Body of pancreas (tissue), 4 donors: ENCODE measurements at regions not wholly inside any gene's neighbourhood (a gene's known extent, or its start where the extent isn't known, plus 50 kb on each side); places are given as distances from the start of the nearest gene placed in this dataset.

Experiments
- ATAC-seq: fragments of 150-250 bp; one replicate; pipeline ENCODE4 v1.9.1; 2016
- DNase-seq, 4 donors: peaks; one replicate each; pipeline ENCODE4 v3.0.0-alpha.2; 2019
- H3K27ac ChIP-seq, 4 donors: fragments of 200-600 bp; sonication (generic); 1 replicate in 3 of 4; 2 replicates in 1 of 4; pipeline versions ENCODE4 v1.5.1 to v1.6.1; 2016 to 2019; ENCODE audit warnings: mild to moderate bottlenecking in 1 of 4, mixed read lengths in 1 of 4, moderate library complexity in 1 of 4
- H3K27me3 ChIP-seq, 2 donors: fragments of 200-600 bp; sonication (generic); one replicate each; pipeline ENCODE4 v1.6.0; 2016; ENCODE audit warnings: mild to moderate bottlenecking in 1 of 2
- H3K36me3 ChIP-seq, 2 donors: fragments of 200-600 bp; sonication (generic); replicated peaks in 1 of 2; 2 replicates each; pipeline ENCODE4 v1.5.1; 2016; ENCODE audit warnings: low read depth in 2 of 2; ENCODE audit not compliant: insufficient read depth in 1 of 2
- H3K4me1 ChIP-seq: fragments of 200-600 bp; sonication (generic); one replicate; pipeline ENCODE4 v1.6.0; 2016
- H3K4me3 ChIP-seq, 2 donors: fragments of 200-600 bp; sonication (generic); 1 replicate in 1 of 2; 2 replicates in 1 of 2; pipeline ENCODE4 v1.5.1; 2016 to 2019
- H3K9me3 ChIP-seq, 3 donors: fragments of 200-600 bp; sonication (generic); 1 replicate in 2 of 3; 2 replicates in 1 of 3; pipeline ENCODE4 v1.5.1; 2016
- POLR2A ChIP-seq, 3 donors: fragments of 450-650 bp; IDR thresholded peaks; one replicate each; pipeline ENCODE4 v1.6.1; 2016; ENCODE audit warnings: antibody characterized with exemption in 3 of 3, mild to moderate bottlenecking in 2 of 3
- WGBS, 2 donors: methylation state at CpG; one replicate each; pipeline ENCODE4 v1.1.5; 2017; 5-methylcytosine and 5-hydroxymethylcytosine counted together
- intact Hi-C: fragments of 100-400 bp; cut with DNase I; formaldehyde crosslinking; loops from one replicate; pipeline ENCODE4 v1.15.1; 2023
- TF ChIP-seq, protein P1 (sequence below), 7 experiments: fragments of 450-650 bp in 4 of 7; fragments of 200-600 bp in 3 of 7; sonication (generic) in 3 of 7; IDR thresholded peaks; one replicate each; pipeline ENCODE4 v1.5.1; 2016 to 2019; ENCODE audit warnings: antibody characterized with exemption in 7 of 7

DNA sequence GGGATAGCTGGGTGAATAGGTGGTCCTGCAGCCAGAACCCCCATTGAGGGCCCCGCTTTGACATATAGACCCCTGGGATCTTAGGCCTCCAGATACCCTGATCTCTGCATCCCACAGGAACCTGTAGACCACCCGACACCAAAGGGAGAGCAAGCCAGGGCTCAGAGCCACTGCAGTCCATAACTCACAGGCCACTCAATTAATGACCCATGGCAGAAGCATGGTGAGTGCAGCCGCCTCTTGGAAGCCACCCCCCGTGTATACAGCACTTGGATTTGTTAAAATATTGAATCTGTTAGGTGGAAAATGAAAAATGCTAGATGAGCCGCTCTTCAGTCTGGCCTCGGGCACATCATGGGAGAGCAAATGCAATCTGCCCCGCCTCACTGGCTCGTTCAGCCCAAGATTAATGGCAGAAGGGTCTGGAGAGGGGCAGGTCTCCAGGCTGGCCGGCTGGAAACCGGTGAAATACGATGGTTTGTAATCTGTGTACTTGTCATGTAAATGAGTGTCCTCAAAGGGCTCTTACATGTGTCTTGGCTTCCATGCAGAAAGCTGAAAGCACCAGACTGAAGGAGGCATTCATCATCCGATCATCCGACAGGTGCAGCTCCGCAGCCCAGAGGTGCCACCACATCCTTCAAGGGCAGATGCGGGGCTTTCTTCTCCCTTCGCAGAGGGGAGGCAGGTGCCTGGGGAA lies 111.3 kb downstream of the OLFM1 start:
- DNase-seq, result no peak
- TF ChIP-seq POLR2A (IDR thresholded peaks at IDR 0.05), result no peak
- TF ChIP-seq, protein P1, sequence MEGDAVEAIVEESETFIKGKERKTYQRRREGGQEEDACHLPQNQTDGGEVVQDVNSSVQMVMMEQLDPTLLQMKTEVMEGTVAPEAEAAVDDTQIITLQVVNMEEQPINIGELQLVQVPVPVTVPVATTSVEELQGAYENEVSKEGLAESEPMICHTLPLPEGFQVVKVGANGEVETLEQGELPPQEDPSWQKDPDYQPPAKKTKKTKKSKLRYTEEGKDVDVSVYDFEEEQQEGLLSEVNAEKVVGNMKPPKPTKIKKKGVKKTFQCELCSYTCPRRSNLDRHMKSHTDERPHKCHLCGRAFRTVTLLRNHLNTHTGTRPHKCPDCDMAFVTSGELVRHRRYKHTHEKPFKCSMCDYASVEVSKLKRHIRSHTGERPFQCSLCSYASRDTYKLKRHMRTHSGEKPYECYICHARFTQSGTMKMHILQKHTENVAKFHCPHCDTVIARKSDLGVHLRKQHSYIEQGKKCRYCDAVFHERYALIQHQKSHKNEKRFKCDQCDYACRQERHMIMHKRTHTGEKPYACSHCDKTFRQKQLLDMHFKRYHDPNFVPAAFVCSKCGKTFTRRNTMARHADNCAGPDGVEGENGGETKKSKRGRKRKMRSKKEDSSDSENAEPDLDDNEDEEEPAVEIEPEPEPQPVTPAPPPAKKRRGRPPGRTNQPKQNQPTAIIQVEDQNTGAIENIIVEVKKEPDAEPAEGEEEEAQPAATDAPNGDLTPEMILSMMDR (IDR thresholded peaks at IDR 0.05), result no peak
- no peak for ATAC-seq
- intact Hi-C loops, result no loop called here
- Histone ChIP-seq H3K27me3 (no peaks in the 10 kb centered on the region), H3K36me3 (no peaks in the 10 kb centered on the region), H3K4me3 (no peak overlapping the region), H3K4me1 (no peaks in the 10 kb centered on the region), H3K9me3 (no peaks in the 10 kb centered on the region), H3K27ac (no peak overlapping the region)
- WGBS, 2 donors, result 55 to 58% methylated on average over 14 to 16 of the region's 16 CpGs

DNA sequence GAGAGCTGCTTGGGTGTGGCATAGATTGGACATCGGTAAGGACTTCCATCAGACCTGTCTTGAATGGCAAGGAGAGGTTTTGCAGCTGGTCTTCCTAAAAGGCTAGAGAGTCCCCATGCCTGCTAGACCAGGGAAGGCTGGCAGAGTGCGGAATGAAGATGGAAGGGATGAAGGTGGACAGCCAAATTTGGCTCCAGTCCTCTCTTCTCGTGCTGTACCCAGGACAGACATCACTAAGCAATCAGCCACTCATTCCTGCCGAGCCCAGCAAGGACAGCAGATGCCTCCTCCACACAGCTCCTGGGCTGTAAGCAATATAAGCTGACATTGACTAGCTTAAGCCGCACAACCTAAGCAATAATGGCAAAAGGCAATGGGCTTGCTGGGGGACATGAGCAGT lies 112.0 kb downstream of the OLFM1 start:
- H3K9me3 ChIP-seq, result no peaks in the 10 kb centered on the region
- ATAC-seq (no peak), DNase-seq (no peak)
- H3K36me3 ChIP-seq, result no peaks in the 10 kb centered on the region
- H3K27me3 ChIP-seq, result no peaks in the 10 kb centered on the region
- no peak overlapping the region for H3K27ac ChIP-seq
- TF ChIP-seq, protein P1 (IDR thresholded peaks at IDR 0.05), result no peak
- TF ChIP-seq POLR2A (IDR thresholded peaks at IDR 0.05), result no peak
- intact Hi-C loops, result no loop called here
- H3K4me3 ChIP-seq, result no peak overlapping the region
- WGBS, 2 donors, result 67 to 82% methylated on average over 5 of the region's 5 CpGs
- no peaks in the 10 kb centered on the region for H3K4me1 ChIP-seq

DNA sequence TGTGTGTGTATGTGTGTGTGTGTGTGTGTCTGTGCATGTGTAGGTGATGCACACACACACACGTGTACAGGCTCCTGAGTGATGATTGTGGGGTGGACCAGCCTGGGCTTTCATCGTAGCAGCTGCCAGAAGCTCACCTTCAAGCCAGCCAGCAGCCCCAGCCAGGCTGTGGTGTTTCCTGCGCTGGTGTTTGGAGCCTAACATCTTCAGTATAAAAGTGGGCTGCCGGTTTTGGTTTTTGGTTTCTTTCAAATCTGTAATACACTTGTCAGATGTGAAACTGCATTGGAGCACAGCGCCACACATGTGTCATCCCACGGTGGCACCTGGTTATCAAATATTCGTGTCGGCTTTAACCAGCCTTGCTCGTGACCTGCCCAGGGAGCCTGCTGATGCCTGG lies 114.2 kb downstream of the OLFM1 start:
- ATAC-seq, result no peak
- H3K9me3 ChIP-seq, result no peaks in the 10 kb centered on the region
- no peak for DNase-seq
- no peaks in the 10 kb centered on the region for H3K27me3 ChIP-seq
- H3K27ac ChIP-seq, result no peak overlapping the region
- intact Hi-C loops, result no loop called here
- 73 to 88% methylated on average over 7 to 9 of the region's 9 CpGs for WGBS, 2 donors
- H3K36me3 ChIP-seq, result no peaks in the 10 kb centered on the region
- no peak overlapping the region for H3K4me3 ChIP-seq
- no peaks in the 10 kb centered on the region for H3K4me1 ChIP-seq
- no peak for TF ChIP-seq POLR2A (IDR thresholded peaks at IDR 0.05)
- TF ChIP-seq, protein P1 (IDR thresholded peaks at IDR 0.05), result no peak

GRCh38 chr9:135204177-135204576 lies 116.7 kb downstream of the OLFM1 start:
- 75 to 89% methylated on average over 8 of the region's 8 CpGs for WGBS, 2 donors
- no peak overlapping the region for H3K27ac ChIP-seq
- TF ChIP-seq POLR2A (IDR thresholded peaks at IDR 0.05), result no peak
- TF ChIP-seq, protein P1 (IDR thresholded peaks at IDR 0.05), result no peak
- no peak for ATAC-seq
- DNase-seq, result no peak
- no peaks in the 10 kb centered on the region for H3K36me3 ChIP-seq
- H3K27me3 ChIP-seq, result no peaks in the 10 kb centered on the region
- H3K4me3 ChIP-seq, result no peak overlapping the region
- no peaks in the 10 kb centered on the region for H3K9me3 ChIP-seq
- no peaks in the 10 kb centered on the region for H3K4me1 ChIP-seq
- intact Hi-C loops, result no loop called here

GRCh38 chr9:135209136-135209535 lies 121.7 kb downstream of the OLFM1 start:
- Histone ChIP-seq H3K27me3 (no peaks in the 10 kb centered on the region), H3K9me3 (peaks cover 0 to 5% (median 0%) of the 10 kb centered on the region in 3 donors), H3K27ac (no peak overlapping the region), H3K36me3 (no peaks in the 10 kb centered on the region), H3K4me1 (no peaks in the 10 kb centered on the region), H3K4me3 (no peak overlapping the region)
- 68 to 77% methylated on average over 7 of the region's 7 CpGs for WGBS, 2 donors
- DNase-seq (no peak), ATAC-seq (no peak)
- intact Hi-C loops, result no loop called here
- no peak for TF ChIP-seq POLR2A (IDR thresholded peaks at IDR 0.05)
- TF ChIP-seq, protein P1 (IDR thresholded peaks at IDR 0.05), result no peak
